NCI-H2107 treated with DMSO at 0.1 percent for 48 hours (cell line): ENCODE measurements at regions not wholly inside any gene's neighbourhood (a gene's known extent, or its start where the extent isn't known, plus 50 kb on each side); places are given as distances from the start of the nearest gene placed in this dataset.

ENCODE experiments used
- DNase-seq: peaks from one replicate; lab custom pipeline; 2025; ENCODE audit not compliant: unreplicated experiment; lab: John Stamatoyannopoulos, UW

GRCh38 chr16:48949636-48950035 is 332.0 kb downstream of the CBLN1 start:
- DNase-seq = no peak

DNA sequence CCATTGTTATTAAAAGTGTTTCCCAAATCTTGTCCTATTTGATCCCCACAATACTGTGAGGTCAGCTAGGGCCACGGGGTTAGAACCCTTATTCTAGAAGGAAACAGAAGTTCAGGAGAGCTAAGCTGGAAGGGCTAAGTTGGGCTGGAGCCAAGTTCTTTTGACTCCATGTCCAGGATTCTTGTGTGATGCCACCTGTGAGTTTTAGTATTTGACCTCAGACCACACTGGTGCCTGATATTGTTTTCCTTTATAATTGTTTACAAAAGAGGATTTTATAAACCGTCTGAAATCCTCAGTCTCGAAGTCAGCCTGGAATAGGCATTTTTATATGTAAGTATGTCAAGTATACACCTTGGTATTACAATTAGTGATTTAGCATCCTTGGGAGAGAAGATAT is 332.7 kb downstream of the CBLN1 start:
- no peak for DNase-seq

DNA sequence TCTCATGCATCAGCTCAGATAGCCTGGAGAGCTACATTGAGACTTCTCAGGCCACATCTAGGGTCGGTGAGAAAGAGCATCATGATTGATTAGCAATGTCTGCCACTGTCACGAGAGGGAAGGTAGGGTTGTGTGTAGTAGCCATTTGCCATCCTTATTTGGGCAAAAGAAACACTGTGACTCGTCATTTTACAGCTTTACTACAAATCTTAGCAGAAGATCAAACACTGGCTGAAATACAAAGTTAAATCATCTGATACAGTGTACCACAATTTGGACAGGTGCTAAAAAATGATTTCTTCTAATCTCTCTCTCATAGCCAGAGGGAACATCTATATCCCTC is 334.3 kb downstream of the CBLN1 start:
- no peak for DNase-seq

DNA sequence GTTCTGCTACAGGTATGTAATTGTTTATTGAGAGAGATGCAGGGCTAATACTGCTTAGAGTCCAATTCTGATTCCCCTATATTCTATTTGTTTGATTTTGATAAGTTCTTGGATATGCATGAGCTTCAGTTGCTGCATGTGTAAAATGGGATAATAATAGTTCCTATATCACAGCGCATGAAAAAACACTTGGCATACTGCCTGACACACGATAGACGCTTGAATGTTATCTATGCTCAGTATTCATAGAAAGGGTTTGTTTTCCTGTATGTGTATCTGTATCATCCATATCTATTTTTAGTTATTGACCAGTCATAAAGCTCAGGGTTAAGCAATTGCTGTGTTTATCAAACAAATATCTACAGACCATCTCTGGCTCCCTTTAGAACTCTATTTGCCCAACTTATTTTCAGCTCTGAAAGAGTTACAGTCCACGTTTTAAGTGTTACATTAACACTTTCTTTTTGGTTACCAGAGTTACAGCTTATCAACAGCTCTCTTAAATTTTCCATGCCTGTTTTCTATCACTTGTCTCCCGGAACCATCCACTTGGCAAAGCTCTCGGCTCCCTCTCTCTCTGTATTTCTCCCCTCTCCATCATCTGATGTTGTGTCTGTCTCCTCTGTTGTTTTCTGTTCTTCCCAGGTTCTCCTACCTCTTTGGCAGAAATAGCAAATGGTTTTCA is 334.8 kb downstream of the CBLN1 start:
- DNase-seq = no peak

- DNase-seq = no peak
Measured at GRCh38 chr16:48942996-48943395, 333.0 kb upstream of the N4BP1 start.

GRCh38 chr16:48936811-48937210 is 326.8 kb upstream of the N4BP1 start:
- no peak for DNase-seq

DNA sequence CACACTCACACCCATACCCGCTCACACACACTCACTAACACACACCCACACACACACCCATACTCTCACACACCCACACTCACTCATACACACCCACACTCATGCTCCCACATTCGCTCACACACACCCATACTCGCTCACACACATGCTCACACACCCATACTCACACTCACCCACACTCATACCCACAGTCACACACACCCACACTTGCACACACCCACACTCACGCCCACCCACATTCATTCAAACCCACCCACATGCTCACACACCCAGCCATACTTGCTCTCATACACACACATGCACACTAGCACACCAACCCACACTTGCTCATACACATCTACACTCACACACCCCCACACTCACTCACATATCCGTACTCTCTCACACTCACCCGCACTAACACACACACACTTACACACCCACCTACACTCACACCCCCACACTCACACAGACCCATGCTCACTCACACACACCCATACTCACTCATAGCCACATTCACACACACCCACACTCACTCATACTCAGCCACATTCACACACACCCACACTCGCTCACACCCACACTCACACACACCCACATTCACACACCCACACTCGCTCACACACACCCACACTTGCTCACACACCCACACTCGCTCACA is 322.4 kb upstream of the N4BP1 start:
- DNase-seq = no peak

- no peak for DNase-seq
Measured at GRCh38 chr16:48930951-48931553, 321.1 kb upstream of the N4BP1 start.

GRCh38 chr16:48919791-48920190 is 309.8 kb upstream of the N4BP1 start:
- no peak for DNase-seq

- DNase-seq = no peak
Measured at GRCh38 chr16:48918520-48919258, 308.7 kb upstream of the N4BP1 start.

DNA sequence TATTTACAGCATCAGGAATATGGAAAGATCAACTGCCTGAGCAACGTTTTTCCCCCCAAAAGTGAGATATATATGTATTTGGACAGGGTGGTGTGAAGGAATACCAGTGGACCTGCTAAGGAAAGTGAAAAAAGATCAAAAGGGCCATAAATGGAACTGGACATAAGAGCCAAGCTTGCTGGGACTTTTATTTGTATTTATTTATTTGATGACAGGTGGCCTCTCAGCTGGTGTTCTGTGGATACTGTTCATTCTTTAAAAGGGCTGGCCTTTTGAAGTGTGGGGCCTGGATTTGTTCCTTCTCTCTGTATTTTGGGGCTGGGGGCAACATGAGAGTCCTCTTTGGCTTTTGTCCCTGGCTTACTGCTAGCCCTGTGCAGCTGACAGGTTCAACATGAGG is 306.6 kb upstream of the N4BP1 start:
- no peak for DNase-seq

GRCh38 chr16:48914070-48914469 is 304.1 kb upstream of the N4BP1 start:
- DNase-seq = no peak

GRCh38 chr16:48913384-48913783 is 303.4 kb upstream of the N4BP1 start:
- no peak for DNase-seq

DNA sequence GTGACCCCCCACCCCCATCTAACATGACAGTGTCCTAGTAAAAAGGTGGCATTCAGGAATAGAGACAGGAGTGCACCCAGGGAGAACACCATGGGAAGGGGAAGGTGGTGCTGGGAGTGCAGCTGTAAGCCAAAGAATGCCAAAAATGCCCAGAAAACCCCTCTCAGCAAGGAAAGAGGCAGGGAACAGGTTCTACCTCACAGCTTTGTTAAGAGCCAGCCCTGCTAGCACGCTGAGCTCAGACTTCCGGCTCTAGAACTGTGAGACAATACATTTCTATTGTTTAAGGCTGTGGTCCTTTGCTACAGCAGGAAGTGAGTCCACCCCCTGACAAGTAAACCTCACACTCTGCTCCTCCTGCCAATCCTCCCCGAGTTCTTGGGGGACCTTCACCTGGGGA is 302.4 kb upstream of the N4BP1 start:
- DNase-seq = no peak

GRCh38 chr16:48911700-48912099 is 301.7 kb upstream of the N4BP1 start:
- no peak for DNase-seq

GRCh38 chr16:48910214-48910613 is 300.2 kb upstream of the N4BP1 start:
- DNase-seq = no peak

DNA sequence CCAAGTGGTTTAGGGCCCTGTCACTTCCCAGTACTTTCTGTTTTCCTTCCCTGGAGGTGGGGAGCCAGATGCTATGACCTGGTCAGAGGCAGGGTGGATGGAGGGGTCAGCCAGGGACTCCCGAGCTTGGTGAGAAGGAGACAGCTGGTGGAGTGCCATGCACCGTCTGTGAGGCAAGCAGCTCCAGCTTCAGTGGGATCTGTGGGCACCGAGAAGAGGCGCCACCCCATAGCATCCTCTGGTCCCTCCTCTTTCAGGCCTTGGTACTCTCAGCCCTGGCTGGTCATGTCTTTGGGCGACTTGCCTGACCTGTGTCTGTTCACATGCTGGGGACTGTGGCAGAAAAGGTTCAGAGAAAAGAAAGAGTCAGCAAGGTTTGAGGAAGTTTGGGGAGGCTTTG is 299.3 kb upstream of the N4BP1 start:
- no peak for DNase-seq

DNA sequence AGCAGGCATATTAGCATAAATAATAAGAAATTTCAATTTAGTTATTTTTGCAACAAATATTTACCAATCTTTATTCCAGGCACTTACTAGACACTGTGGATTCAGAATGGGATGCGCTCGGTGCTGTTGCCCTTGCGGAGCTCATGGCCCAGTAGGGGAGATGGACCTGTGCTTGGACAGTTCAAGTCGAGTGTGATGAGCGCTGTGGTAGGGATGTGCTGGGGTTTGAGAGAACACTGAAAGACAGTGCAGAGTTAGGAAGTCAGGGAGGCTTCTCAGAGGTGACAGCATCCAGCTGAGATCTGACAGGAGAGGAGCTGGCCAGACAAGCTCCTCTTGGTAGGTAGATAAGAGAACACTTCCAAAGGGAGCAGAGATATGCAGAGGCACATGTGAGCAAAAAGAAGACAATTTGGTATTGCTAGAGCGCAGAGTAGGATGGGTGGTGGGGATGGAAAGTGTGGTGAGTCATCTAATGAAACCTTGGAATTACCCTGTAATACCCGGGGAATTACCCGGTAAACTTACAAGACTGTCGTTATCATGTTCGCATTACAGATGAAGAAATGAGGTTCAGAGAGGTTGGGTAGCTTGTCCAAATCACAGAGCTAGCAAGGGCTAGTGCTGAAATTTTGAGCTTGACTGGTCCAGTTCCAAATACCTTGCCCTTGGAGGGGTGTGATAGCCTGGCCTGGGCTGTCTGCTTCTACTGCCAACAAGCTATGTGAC is 298.1 kb upstream of the N4BP1 start:
- no peak for DNase-seq

GRCh38 chr16:48905632-48906505 is 295.9 kb upstream of the N4BP1 start:
- no peak for DNase-seq

DNA sequence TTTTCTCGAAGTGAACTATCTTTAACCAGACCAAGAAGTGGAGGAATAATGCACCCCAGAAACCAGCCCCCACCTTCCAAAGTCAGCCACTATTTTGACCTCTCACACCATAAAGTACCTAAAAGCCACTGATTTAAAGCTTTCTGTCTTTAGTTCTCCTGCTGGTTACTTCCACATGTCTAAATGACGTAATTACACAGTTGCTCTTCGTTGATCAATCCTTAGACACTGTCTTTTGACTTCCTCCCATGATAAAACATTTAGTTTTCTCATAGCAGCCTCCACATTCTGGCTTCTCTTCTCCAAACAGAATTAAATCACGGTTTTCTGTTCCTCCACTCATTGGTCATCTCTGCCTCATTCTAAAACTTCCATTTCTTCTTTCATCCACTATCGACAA is 294.4 kb upstream of the N4BP1 start:
- DNase-seq = no peak
